GM18520 (cell line): ENCODE measurements at regions not wholly inside any gene's neighbourhood (a gene's known extent, or its start where the extent isn't known, plus 50 kb on each side); places are given as distances from the start of the nearest gene placed in this dataset.
A peak's percentile ranks its signal among the peaks of the same experiment; 100 is the strongest.

ENCODE experiments used
- ATAC-seq: cut with Tn5 transposase; IDR thresholded peaks from one replicate; pipeline ENCODE4 v1.9.1; 2021; ENCODE audit not compliant: unreplicated experiment

- no peak for ATAC-seq
These were observed 54.4 kb upstream of the PIK3R1 start for GRCh38 chr5:68161156-68161555.

GRCh38 chr5:68159224-68159951 is 56.2 kb upstream of the PIK3R1 start:
- no peak for ATAC-seq

DNA sequence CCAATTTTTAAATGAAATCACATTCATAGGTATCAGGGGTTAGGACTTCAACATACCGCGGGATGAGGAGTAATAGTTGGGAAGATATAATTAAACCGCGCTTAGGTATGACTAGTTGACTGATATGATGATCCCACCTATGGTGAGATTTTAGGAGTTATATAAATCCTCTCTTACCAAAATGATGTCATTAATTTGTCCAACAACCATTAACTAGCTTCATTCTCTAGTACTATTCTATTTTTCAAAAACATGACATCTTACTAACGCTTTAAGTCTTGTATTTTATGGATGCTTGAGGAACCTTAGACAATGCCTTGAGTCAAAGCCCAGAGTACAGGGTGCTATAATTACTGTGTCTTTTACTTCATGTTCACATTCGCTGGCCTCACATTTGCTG is 59.6 kb upstream of the PIK3R1 start:
- ATAC-seq = no peak

DNA sequence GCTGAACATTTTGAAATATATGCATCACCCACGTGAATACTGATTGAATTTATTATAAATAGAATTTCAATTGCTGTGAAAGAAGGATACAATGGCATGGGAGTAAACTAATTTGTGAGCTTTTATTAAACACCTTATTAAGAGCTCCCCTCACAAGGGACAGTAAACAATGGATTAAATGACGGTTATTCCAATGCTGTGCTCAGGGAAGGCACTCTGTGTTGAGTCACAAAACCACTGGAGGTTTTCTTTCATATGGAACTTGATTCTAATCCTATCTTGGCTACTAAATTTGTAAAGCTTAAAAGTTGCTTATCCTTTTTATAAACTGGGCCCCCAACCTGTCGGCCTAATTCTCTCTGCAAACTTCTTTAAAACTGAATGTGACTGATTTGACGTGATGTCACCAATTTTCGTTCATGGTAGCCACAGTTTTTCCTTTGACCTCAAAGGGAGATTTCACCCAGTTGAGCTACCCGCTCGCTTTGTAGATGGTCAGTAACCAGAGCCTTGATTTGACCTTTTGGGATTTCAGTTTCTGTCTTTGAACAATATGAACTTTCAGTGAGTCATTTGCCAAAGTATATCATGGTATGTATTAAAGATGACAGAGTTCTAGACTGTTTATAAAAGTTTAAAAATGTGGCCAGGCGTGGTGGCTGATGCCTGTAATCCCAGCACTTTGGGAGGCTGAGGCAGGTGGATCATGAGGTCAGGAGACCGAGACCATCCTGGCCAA is 61.3 kb upstream of the PIK3R1 start:
- ATAC-seq = no peak

GRCh38 chr5:68151812-68152211 is 63.7 kb upstream of the PIK3R1 start:
- no peak for ATAC-seq

- ATAC-seq = no peak
These were observed 66.4 kb upstream of the PIK3R1 start for GRCh38 chr5:68149189-68149588.

GRCh38 chr5:68148096-68148495 is 67.5 kb upstream of the PIK3R1 start:
- peak; percentile 29 for ATAC-seq

DNA sequence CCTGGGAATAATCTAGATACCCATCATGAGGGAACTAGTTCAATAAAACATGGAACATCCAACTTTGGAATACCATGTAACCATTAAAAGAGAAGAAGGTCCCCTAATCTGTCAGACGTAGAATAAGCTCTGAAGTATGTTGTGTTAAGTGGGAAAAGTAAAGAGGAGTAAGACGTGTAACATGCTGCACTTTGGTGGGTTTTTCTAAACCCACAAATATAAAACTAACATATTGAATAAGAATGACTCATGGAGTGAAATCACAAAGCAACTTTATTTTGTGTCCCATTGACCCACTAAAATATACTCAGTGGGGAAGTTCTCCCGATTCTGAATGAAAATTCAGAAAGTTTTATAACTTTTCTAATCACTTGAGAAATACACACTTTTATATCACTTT is 67.9 kb upstream of the PIK3R1 start:
- no peak for ATAC-seq

DNA sequence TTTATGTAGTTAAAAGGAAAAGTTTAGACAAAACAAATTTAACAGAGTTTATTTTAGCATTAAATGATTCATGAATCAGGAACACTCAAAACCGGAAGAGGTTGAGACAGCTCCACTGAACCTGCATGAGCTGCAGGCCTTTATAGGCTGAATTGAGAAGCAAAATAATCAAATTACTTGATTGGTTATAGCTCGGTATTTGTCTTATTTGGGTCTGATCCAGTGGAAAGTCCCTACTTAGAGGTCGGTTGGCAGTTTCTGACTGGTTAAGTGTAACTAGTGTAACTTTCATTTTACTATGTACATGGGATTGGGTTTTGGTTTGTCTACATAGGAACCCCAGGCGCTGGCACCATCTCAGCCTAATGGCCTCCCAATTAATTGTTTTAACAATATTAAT is 74.1 kb upstream of the PIK3R1 start:
- peak; percentile 39 for ATAC-seq

DNA sequence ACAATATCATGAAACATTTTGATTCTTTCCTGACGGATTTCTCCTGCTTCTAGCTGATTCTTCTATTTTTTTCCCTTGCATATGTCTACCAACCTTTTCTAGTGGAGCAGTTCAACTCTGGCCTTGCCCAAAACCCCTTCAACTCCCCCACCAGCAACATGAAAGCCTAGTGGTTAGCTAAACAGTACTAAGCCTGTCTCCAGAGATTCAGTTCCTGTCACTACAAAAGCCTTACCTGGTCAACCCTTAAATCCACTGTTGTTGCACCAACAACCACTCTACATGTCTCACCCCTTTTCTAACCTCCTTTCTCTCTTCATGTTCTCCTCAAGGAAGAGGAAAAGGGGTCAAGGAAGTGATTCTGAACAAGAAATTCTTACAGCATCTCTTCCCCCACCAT is 74.8 kb upstream of the PIK3R1 start:
- ATAC-seq = no peak

GRCh38 chr5:68139611-68140441 is 75.7 kb upstream of the PIK3R1 start:
- no peak for ATAC-seq

DNA sequence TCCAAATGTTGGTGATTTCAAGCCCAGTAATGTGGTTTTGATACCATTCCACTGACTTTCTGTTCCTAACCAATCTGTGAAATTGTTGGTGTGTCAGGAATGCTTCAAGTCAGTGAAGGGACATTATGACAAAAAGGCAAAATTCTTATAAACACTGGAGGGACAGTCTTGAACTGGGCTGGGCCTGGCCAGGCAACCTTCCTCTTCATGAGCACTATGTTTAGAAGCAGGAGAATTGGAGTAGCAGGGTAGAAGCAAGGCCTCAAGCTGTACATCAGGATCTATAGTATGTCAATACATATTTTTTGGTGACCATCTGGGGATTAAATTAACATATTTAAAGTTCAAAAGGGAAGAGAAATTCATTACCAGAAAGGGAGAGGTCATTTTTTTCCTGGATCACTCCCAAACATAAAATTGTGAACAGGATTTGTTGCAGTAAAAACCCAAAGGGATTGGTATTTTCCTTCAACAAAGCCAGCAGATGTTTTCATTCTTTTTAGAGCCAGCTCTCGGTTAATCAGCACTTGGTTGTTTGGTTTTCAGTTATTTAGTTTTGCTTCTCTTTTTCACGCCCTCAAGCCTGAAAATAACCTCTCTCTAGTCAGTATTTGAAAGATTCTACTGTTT is 77.9 kb upstream of the PIK3R1 start:
- no peak for ATAC-seq

DNA sequence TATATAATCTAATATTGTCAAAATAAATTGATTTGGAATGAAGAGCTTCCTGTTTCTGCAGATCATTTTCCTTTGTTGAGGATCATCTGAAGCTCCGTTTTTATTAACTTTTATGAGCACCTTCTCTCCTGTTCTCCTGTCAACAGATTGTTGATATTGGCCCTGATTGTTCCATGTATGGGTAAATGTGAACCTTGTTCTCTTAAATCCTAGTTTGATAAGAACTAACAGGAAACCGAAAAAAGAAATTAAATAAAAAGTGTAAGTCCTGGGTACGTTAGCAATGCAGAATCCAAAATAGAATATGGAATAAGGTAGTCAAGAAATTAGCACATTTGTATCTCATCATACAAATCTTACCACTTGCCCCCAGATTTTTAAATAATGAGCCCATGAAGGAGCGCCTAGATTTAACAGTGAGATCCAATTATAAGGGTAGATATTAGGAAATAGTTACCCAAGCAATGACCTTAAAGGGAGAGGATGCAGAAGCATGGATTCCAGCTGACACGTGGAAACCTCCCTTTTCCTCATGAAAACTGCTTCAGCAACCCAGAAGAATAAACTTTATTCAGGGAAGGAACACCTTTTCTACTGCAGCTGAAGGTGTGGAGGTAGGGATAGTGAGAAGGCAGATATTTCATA is 80.8 kb upstream of the PIK3R1 start:
- ATAC-seq = no peak

DNA sequence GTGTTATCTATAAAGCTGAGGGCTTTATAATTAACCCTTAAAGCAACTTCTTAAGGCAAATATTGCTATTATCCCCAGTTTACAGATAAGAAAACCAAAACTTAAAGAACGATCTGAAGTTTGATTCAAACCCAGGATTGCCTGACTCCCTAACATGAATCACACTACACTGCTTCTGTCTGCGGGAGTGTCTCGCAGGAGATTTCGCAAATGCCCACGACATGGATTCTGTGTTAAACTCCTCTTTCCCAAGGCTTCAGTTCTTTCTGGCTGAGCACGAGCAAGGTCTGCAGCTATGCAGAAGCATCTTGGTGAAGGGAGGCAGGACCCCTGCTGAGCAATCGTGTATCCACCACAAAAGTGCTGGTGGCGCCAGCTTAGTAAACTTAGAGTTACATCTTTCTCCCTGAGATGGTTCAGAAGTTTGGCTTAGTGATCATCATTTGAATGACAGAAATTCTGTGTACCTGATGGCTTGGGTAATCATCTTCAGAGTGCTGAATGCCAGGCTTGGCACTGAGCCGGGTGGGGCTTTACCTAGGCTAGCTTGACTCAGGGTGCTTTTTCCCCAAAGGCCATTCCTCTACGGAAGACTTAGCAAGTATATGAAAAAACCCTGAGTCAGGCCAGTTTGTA is 81.4 kb upstream of the PIK3R1 start:
- no peak for ATAC-seq

- no peak for ATAC-seq
These were observed 85.3 kb upstream of the PIK3R1 start for GRCh38 chr5:68130253-68130652.

DNA sequence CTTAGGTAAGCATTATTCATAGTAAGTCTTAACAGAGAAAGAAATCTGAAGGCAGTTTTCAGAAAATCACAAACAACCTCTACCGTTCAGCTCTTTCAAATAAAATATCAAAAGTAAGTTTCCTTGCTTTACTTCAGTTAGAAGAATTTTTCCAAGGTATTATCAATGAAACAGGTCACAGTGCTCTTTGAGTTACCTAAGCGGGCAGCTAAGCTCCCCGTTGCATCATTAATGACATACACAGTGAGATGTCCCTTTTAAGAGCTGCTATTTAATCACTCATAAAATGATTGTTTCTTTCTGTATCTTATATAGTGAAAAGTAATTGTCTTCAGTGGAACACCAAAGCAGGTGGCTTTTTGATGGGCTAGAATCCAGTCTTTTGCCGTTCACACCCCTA is 86.2 kb upstream of the PIK3R1 start:
- ATAC-seq = no peak

GRCh38 chr5:68126886-68127285 is 88.7 kb upstream of the PIK3R1 start:
- ATAC-seq = no peak

GRCh38 chr5:68122439-68123328 is 92.9 kb upstream of the PIK3R1 start:
- no peak for ATAC-seq

DNA sequence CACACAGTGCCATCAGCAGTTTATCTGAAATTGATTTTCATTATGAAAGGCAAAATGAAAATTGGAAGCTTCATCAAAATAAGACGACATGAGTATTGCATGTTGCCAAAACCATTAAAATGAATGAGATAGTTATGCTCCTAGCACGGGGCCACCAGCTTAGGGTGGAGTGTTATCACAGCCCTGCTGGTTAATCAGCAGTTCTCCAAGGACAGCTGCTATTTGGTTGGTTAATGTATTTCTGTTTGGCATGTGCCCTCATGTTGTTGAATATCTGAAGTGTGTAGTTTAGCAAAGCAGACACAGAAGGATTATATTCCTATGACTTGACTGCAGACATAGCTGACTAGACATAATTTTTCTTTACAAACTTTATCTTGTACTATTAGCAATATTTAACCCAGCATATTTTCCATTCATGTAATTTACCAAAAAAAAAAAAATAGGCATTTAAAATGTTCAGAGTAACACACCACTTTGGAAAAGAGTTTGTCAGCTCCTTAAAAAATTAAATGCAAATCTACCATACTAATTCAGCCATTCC is 98.6 kb upstream of the PIK3R1 start:
- ATAC-seq = no peak
